CD4-positive, alpha-beta T cell (primary cell): ENCODE measurements at regions not wholly inside any gene's neighbourhood (a gene's known extent, or its start where the extent isn't known, plus 50 kb on each side); places are given as distances from the start of the nearest gene placed in this dataset.

Experiments
- ATAC-seq: fragments of 200-7000 bp; cut with Tn5 transposase; one replicate; pipeline ENCODE4 v1.10.0; 2022; ENCODE audit warnings: mild to moderate bottlenecking; ENCODE audit not compliant: poor library complexity
- CTCF ChIA-PET: fragments of 350-600 bp; sonication (Branson Sonifier 250); formaldehyde crosslinking; loops from one replicate; lab custom pipeline; 2021; ENCODE audit warnings: antibody characterized with exemption, inconsistent platforms; lab: Charles Lee
- POLR2A ChIA-PET: fragments of 350-600 bp; sonication (Branson Sonifier 250); formaldehyde crosslinking; loops from one replicate; lab custom pipeline; 2021; ENCODE audit warnings: antibody characterized with exemption, inconsistent platforms; lab: Charles Lee
- DNase-seq, 14 experiments: peaks; one replicate each; pipeline ENCODE4 v3.0.0-alpha.2; 2013 to 2020; ENCODE audit warnings: mixed read lengths in 2 of 14
- H3K27ac ChIP-seq, 2 donors: one replicate each; pipeline versions ENCODE4 v1.5.1 to v1.7.0; 2013; ENCODE audit warnings: low read length in 2 of 2, low read depth in 1 of 2, mild to moderate bottlenecking in 1 of 2
- H3K27me3 ChIP-seq, 2 experiments: 1 replicate in 1 of 2; 2 replicates in 1 of 2; pipeline versions ENCODE4 v1.6.1 to v1.7.0; 2013; ENCODE audit warnings: low read length in 2 of 2, control low read depth in 1 of 2, mild to moderate bottlenecking in 1 of 2, moderate library complexity in 1 of 2; ENCODE audit not compliant: insufficient read depth in 2 of 2, control insufficient read depth in 1 of 2
- H3K36me3 ChIP-seq: one replicate; pipeline ENCODE4 v1.6.1; 2013; ENCODE audit warnings: low read length, control low read depth; ENCODE audit not compliant: insufficient read depth
- H3K4me1 ChIP-seq: one replicate; pipeline ENCODE4 v1.6.1; 2013; ENCODE audit warnings: low read length, control low read depth; ENCODE audit not compliant: insufficient read depth
- H3K4me3 ChIP-seq: one replicate; pipeline ENCODE4 v1.5.1; 2013; ENCODE audit warnings: mild to moderate bottlenecking, low read length, moderate library complexity
- H3K9me3 ChIP-seq, 2 experiments: 1 replicate in 1 of 2; 2 replicates in 1 of 2; pipeline versions ENCODE4 v1.6.1 to v1.7.0; 2013; ENCODE audit warnings: low read length in 2 of 2, mild to moderate bottlenecking in 2 of 2, control low read depth in 1 of 2, moderate library complexity in 1 of 2; ENCODE audit not compliant: control insufficient read depth in 1 of 2, insufficient read depth in 1 of 2
- H3K27ac Mint-ChIP-seq: one replicate; pipeline ENCODE4 v1.8.0; 2020; ENCODE audit warnings: mixed read lengths
- H3K27me3 Mint-ChIP-seq: one replicate; pipeline ENCODE4 v1.8.0; 2021; ENCODE audit warnings: mixed read lengths
- H3K36me3 Mint-ChIP-seq: one replicate; pipeline ENCODE4 v1.8.0; 2021; ENCODE audit warnings: low read depth, mixed read lengths
- H3K4me1 Mint-ChIP-seq: one replicate; pipeline ENCODE4 v1.8.0; 2021; ENCODE audit warnings: low read depth, mixed read lengths
- H3K4me3 Mint-ChIP-seq: one replicate; pipeline ENCODE4 v1.8.0; 2020; ENCODE audit warnings: mild to moderate bottlenecking, mixed read lengths
- H3K9me3 Mint-ChIP-seq: one replicate; pipeline ENCODE4 v1.8.0; 2020; ENCODE audit warnings: mixed read lengths
- intact Hi-C, 2 experiments: fragments of 100-400 bp; cut with DNase I in 1 of 2; cut with micrococcal nuclease in 1 of 2; formaldehyde crosslinking; loops; one replicate each; pipeline versions ENCODE4 v1.15.1 to v1.9.0; 2023 to 2025; cut with DNase I, micrococcal nuclease
- TF ChIP-seq, protein P1 (sequence below): fragments of 200-600 bp; IDR thresholded peaks from one replicate; pipeline ENCODE4 v1.8.0; 2022; ENCODE audit warnings: antibody characterized with exemption, mild to moderate bottlenecking

DNA sequence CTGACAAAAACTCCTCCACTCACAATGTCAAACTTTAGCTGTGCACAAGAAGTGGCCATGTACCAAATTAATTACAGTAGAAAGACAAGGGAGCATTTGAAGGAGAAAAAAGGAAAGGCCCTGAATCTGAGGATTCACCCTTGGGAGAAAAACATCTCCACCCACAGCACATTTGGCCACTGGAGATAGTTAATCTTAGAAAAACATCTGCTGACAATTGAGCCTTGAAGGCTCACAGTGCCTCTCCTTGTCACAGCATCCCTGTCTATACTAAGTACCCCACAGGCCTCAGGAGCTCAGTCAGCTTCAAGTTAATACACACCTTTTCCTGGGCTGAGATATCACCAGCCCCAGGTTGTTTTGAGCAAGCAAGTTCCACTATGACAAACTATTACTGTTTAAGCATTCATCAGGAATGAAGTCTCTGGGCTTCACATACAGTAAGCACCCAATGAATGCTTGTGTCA, 78.1 kb upstream of the SETMAR start:
- H3K4me1 ChIP-seq: no peaks in the 10 kb centered on the region
- no peaks in the 10 kb centered on the region for H3K36me3 ChIP-seq
- H3K4me3 ChIP-seq: no peak overlapping the region
- no peaks in the 10 kb centered on the region for H3K9me3 Mint-ChIP-seq
- no peaks in the 10 kb centered on the region for H3K27me3 Mint-ChIP-seq
- H3K27ac Mint-ChIP-seq: no peak overlapping the region
- no peaks in the 10 kb centered on the region for H3K4me1 Mint-ChIP-seq
- DNase-seq: no peak
- no peak overlapping the region for H3K4me3 Mint-ChIP-seq
- H3K27ac ChIP-seq: no peak overlapping the region
- CTCF ChIA-PET: no interaction called here
- intact Hi-C loops: no loop called here
- TF ChIP-seq, protein P1, sequence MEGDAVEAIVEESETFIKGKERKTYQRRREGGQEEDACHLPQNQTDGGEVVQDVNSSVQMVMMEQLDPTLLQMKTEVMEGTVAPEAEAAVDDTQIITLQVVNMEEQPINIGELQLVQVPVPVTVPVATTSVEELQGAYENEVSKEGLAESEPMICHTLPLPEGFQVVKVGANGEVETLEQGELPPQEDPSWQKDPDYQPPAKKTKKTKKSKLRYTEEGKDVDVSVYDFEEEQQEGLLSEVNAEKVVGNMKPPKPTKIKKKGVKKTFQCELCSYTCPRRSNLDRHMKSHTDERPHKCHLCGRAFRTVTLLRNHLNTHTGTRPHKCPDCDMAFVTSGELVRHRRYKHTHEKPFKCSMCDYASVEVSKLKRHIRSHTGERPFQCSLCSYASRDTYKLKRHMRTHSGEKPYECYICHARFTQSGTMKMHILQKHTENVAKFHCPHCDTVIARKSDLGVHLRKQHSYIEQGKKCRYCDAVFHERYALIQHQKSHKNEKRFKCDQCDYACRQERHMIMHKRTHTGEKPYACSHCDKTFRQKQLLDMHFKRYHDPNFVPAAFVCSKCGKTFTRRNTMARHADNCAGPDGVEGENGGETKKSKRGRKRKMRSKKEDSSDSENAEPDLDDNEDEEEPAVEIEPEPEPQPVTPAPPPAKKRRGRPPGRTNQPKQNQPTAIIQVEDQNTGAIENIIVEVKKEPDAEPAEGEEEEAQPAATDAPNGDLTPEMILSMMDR: no peak
- H3K36me3 Mint-ChIP-seq: no peaks in the 10 kb centered on the region
- ATAC-seq: no peak
- H3K27me3 ChIP-seq: no peaks in the 10 kb centered on the region
- H3K9me3 ChIP-seq: no peaks in the 10 kb centered on the region
- POLR2A ChIA-PET: no interaction called here

GRCh38 chr3:4228295-4228694, 74.9 kb upstream of the SETMAR start:
- Histone ChIP-seq H3K27ac (no peak overlapping the region), H3K4me3 (no peak overlapping the region), H3K36me3 (no peaks in the 10 kb centered on the region), H3K4me1 (no peaks in the 10 kb centered on the region), H3K27me3 (no peaks in the 10 kb centered on the region), H3K9me3 (no peaks in the 10 kb centered on the region)
- intact Hi-C loops: no loop called here
- DNase-seq: no peak
- no peaks in the 10 kb centered on the region for H3K27me3 Mint-ChIP-seq
- H3K27ac Mint-ChIP-seq: no peak overlapping the region
- no peaks in the 10 kb centered on the region for H3K4me1 Mint-ChIP-seq
- no peak overlapping the region for H3K4me3 Mint-ChIP-seq
- no peak for ATAC-seq
- TF ChIP-seq, protein P1: no peak
- H3K36me3 Mint-ChIP-seq: no peaks in the 10 kb centered on the region
- CTCF ChIA-PET: no interaction called here
- POLR2A ChIA-PET: no interaction called here
- no peaks in the 10 kb centered on the region for H3K9me3 Mint-ChIP-seq

- no peaks in the 10 kb centered on the region for H3K9me3 Mint-ChIP-seq
- no peak overlapping the region for H3K4me3 Mint-ChIP-seq
- H3K4me1 Mint-ChIP-seq: no peaks in the 10 kb centered on the region
- H3K9me3 ChIP-seq: no peaks in the 10 kb centered on the region
- H3K27me3 Mint-ChIP-seq: no peaks in the 10 kb centered on the region
- ATAC-seq: no peak
- H3K27me3 ChIP-seq: no peaks in the 10 kb centered on the region
- CTCF ChIA-PET: no interaction called here
- no peak overlapping the region for H3K4me3 ChIP-seq
- no peaks in the 10 kb centered on the region for H3K4me1 ChIP-seq
- no peak overlapping the region for H3K27ac Mint-ChIP-seq
- TF ChIP-seq, protein P1: no peak
- intact Hi-C loops: no loop called here
- no peaks in the 10 kb centered on the region for H3K36me3 Mint-ChIP-seq
- POLR2A ChIA-PET: no interaction called here
- DNase-seq: peak in 1 of 14 experiments; percentile 1
- H3K36me3 ChIP-seq: no peaks in the 10 kb centered on the region
- H3K27ac ChIP-seq: no peak overlapping the region
Measured at GRCh38 chr3:4231041-4231440, 72.1 kb upstream of the SETMAR start.
